ENCODE measurements at regions not wholly inside any gene's neighbourhood (a gene's known extent, or its start where the extent isn't known, plus 50 kb on each side); places are given as distances from the start of the nearest gene placed in this dataset.

- BruUV-seq (replicated peaks) = no TSS peak
- Histone ChIP-seq H3K79me2 (ENCODE audit: insufficient read depth, low read depth, low read length) (no peaks in the 10 kb centered on the region), H3K9me3 (ENCODE audit: low read length) (no peaks in the 10 kb centered on the region), H3K27ac (ENCODE audit: low read depth, low read length, poor library complexity, severe bottlenecking) (no peak overlapping the region), H3K4me2 (ENCODE audit: low read length) (no peak overlapping the region), H4K20me1 (ENCODE audit: insufficient read depth, low read length) (no peaks in the 10 kb centered on the region), H3K9me2 (ENCODE audit: insufficient read depth, low read length) (no peaks in the 10 kb centered on the region), H3K36me3 (ENCODE audit: insufficient read depth, low read length) (no peaks in the 10 kb centered on the region), H3K4me1 (ENCODE audit: insufficient read depth, low read length, poor library complexity, severe bottlenecking) (no peaks in the 10 kb centered on the region), H3K4me3 (ENCODE audit: low read depth, low read length, poor library complexity, severe bottlenecking) (no peak overlapping the region), H2AFZ (ENCODE audit: low read length) (no peak overlapping the region)
- no peak for DNase-seq (ENCODE audit: low spot score)
- ChIA-PET CTCF (ENCODE audit: unreplicated experiment) (no interaction called here), POLR2A (no interaction called here)
- intact Hi-C loops (cut with micrococcal nuclease; ENCODE audit: unreplicated experiment) = no loop called here
- TF ChIP-seq, protein P1, sequence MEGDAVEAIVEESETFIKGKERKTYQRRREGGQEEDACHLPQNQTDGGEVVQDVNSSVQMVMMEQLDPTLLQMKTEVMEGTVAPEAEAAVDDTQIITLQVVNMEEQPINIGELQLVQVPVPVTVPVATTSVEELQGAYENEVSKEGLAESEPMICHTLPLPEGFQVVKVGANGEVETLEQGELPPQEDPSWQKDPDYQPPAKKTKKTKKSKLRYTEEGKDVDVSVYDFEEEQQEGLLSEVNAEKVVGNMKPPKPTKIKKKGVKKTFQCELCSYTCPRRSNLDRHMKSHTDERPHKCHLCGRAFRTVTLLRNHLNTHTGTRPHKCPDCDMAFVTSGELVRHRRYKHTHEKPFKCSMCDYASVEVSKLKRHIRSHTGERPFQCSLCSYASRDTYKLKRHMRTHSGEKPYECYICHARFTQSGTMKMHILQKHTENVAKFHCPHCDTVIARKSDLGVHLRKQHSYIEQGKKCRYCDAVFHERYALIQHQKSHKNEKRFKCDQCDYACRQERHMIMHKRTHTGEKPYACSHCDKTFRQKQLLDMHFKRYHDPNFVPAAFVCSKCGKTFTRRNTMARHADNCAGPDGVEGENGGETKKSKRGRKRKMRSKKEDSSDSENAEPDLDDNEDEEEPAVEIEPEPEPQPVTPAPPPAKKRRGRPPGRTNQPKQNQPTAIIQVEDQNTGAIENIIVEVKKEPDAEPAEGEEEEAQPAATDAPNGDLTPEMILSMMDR (conservative IDR thresholded peaks at IDR 0.05; ENCODE audit: low read length) = no peak
- no peak for TF ChIP-seq EZH2phosphoT487 (IDR thresholded peaks at IDR 0.05; ENCODE audit: borderline replicate concordance, low read depth, low read length)
These were observed 952.8 kb upstream of the ADGRL2 start for GRCh38 chr1:80847904-80848303.

DNA sequence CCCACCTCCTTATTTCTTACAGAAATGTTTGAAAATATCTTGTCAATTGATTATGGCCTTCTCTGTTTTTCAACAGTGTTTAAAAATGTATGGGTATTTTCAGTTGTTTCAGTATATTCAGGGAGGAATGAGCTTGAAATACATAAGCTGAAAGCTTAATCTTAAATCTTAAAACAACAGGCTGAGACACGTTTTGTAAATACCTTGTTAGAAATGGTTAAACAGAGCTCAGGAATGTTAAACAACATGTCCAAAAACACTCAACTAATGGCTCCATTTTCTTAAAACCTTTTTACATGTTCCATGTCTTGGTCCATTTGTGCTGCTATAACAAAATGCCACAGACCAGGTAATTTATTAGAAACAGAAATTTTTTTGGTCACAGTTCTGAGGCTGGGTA, 953.8 kb upstream of the ADGRL2 start:
- DNase-seq (ENCODE audit: low spot score) = no peak
- Histone ChIP-seq H3K27ac (ENCODE audit: low read depth, low read length, poor library complexity, severe bottlenecking) (no peak overlapping the region), H4K20me1 (ENCODE audit: insufficient read depth, low read length) (no peaks in the 10 kb centered on the region), H3K36me3 (ENCODE audit: insufficient read depth, low read length) (no peaks in the 10 kb centered on the region), H3K9me3 (ENCODE audit: low read length) (no peaks in the 10 kb centered on the region), H3K9me2 (ENCODE audit: insufficient read depth, low read length) (no peaks in the 10 kb centered on the region), H2AFZ (ENCODE audit: low read length) (no peak overlapping the region), H3K4me1 (ENCODE audit: insufficient read depth, low read length, poor library complexity, severe bottlenecking) (no peaks in the 10 kb centered on the region), H3K4me3 (ENCODE audit: low read depth, low read length, poor library complexity, severe bottlenecking) (no peak overlapping the region), H3K4me2 (ENCODE audit: low read length) (no peak overlapping the region), H3K79me2 (ENCODE audit: insufficient read depth, low read depth, low read length) (no peaks in the 10 kb centered on the region)
- TF ChIP-seq, protein P1 (conservative IDR thresholded peaks at IDR 0.05; ENCODE audit: low read length) = no peak
- no peak for TF ChIP-seq EZH2phosphoT487 (IDR thresholded peaks at IDR 0.05; ENCODE audit: borderline replicate concordance, low read depth, low read length)
- intact Hi-C loops (cut with micrococcal nuclease; ENCODE audit: unreplicated experiment) = no loop called here
- POLR2A ChIA-PET = interaction anchor here (0.7 kb wide), 1 partner anchor 9 kb away, joined by 3 read pairs; no protein-coding TSS in a partner anchor
- no TSS peak for BruUV-seq (replicated peaks)
- CTCF ChIA-PET (ENCODE audit: unreplicated experiment) = no interaction called here

GRCh38 chr1:80842796-80843195, 957.9 kb upstream of the ADGRL2 start:
- no peaks in the 10 kb centered on the region for H3K36me3 ChIP-seq (ENCODE audit: insufficient read depth, low read length)
- no peak overlapping the region for H3K27ac ChIP-seq (ENCODE audit: low read depth, low read length, poor library complexity, severe bottlenecking)
- TF ChIP-seq, protein P1 (conservative IDR thresholded peaks at IDR 0.05; ENCODE audit: low read length) = no peak
- TF ChIP-seq EZH2phosphoT487 (IDR thresholded peaks at IDR 0.05; ENCODE audit: borderline replicate concordance, low read depth, low read length) = no peak
- no peak overlapping the region for H2AFZ ChIP-seq (ENCODE audit: low read length)
- no peaks in the 10 kb centered on the region for H3K4me1 ChIP-seq (ENCODE audit: insufficient read depth, low read length, poor library complexity, severe bottlenecking)
- no TSS peak for BruUV-seq (replicated peaks)
- H3K4me2 ChIP-seq (ENCODE audit: low read length) = no peak overlapping the region
- no peaks in the 10 kb centered on the region for H4K20me1 ChIP-seq (ENCODE audit: insufficient read depth, low read length)
- ChIA-PET CTCF (ENCODE audit: unreplicated experiment) (no interaction called here), POLR2A (no interaction called here)
- intact Hi-C loops (cut with micrococcal nuclease; ENCODE audit: unreplicated experiment) = no loop called here
- H3K9me3 ChIP-seq (ENCODE audit: low read length) = no peaks in the 10 kb centered on the region
- no peaks in the 10 kb centered on the region for H3K9me2 ChIP-seq (ENCODE audit: insufficient read depth, low read length)
- DNase-seq (ENCODE audit: low spot score) = no peak
- H3K4me3 ChIP-seq (ENCODE audit: low read depth, low read length, poor library complexity, severe bottlenecking) = no peak overlapping the region
- no peaks in the 10 kb centered on the region for H3K79me2 ChIP-seq (ENCODE audit: insufficient read depth, low read depth, low read length)
